HG03139 (cell line): ENCODE measurements at regions not wholly inside any gene's neighbourhood (a gene's known extent, or its start where the extent isn't known, plus 50 kb on each side); places are given as distances from the start of the nearest gene placed in this dataset.
"Not testable (repeated sequence)": the region's sequence is repeated elsewhere in the genome, so short reads cannot be mapped to it uniquely, and the experiment has no call there.

Experiments used
- ATAC-seq: cut with Tn5 transposase; IDR thresholded peaks from one replicate; pipeline ENCODE4 v1.9.1; 2021; ENCODE audit not compliant: unreplicated experiment

GRCh38 chr2:81395746-81396145, 1091.2 kb upstream of the LRRTM1 start:
- ATAC-seq = no peak

DNA sequence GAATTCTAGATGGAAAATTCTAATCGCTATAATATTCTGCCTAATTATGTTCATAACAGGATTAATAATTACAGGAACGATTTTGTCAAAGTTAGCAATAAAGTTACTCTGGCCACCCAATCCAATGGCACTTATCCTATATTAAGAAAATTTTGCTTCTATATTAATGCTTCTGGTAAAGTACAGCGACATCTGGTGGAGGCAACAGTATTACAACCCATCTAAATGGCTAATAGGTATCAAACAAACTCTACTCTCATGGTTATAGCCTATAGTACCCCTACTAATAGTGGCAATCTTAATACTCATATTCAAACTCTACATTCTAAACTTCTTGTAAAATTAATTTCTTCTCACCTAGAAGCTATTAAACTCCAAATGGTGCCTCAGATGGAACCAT, 1084.7 kb upstream of the LRRTM1 start:
- no peak for ATAC-seq

DNA sequence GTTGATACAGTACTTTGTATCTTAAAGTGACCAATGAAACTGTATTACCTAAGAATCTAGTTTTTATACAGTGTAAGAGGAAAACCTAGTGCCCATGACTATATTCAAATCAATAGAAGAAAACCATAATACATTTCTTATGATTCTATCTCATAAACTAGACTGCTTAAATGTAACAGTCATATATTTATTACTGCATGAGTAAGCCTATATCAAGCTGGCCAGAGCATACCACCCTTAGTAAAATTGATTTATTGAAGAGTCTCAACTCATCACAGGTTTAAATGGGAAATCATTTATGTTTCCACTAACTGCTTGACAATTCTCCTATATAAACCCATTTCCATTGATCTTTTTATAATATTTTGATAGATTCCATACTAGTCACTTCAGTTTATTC, 1059.2 kb upstream of the LRRTM1 start:
- no peak for ATAC-seq

- ATAC-seq = not testable (repeated sequence)
Measured at GRCh38 chr2:81362468-81362867, 1057.9 kb upstream of the LRRTM1 start.

DNA sequence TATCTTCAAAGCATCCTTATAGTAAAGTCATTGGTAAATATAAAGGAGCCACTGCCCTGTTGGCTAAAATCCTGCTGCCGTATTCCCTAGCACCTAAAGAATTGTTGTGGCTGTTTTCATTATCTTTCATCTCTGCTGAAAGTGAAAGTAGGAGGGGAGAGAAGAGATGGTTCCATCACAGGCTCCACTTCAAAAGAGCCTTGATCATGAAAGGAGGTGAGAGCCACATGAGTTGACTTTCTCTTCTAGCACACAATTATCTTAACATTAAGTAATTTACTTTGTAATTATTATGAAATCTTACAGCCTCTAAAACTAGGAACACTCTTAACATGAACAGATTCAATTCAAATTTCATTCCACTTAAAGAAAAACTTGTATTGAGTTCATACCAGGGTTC, 1050.9 kb upstream of the LRRTM1 start:
- ATAC-seq = no peak

GRCh38 chr2:81334046-81334445, 1029.5 kb upstream of the LRRTM1 start:
- no peak for ATAC-seq

- no peak for ATAC-seq
Measured at GRCh38 chr2:81328968-81329367, 1024.4 kb upstream of the LRRTM1 start.

DNA sequence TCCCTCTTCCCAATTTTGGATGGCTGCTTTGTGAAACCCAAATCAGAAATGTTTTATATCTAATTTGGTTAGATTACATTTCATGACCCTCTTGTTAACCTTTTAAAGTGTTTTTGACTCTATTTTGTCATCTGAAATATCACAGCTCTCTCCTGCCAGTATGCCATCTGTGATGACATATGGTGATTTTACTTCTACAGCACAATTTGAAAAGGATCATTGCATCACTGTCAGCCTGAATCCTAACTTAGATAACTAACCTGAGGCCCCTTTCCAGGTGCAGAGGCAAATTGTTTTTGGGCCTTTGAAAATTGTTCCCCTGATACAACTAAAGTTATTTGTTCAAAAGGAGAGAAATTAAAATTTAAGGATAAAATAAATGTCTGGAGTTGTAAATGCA, 1023.4 kb upstream of the LRRTM1 start:
- no peak for ATAC-seq

DNA sequence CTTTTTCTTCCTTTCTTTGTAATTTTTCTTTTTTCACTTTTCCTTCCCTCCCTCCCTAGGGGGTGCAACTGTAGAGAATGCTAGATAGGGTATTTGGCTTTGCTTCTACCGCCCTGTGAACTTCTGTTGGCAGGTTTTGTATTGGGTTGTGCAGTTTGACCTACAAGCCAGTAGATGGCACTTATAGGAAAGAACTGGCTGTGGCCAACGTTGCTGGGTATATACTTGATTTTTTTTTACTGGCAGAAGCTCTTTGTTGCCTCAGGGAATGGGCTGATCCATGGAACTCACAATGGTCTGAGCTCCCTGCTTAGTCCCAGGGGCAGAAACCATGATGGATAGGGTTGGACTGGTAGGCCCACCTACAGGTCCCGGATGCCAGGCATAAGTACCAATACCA, 1019.5 kb upstream of the LRRTM1 start:
- no peak for ATAC-seq

- no peak for ATAC-seq
Measured at GRCh38 chr2:81304154-81304830, 999.7 kb upstream of the LRRTM1 start.

GRCh38 chr2:81303321-81303720, 998.8 kb upstream of the LRRTM1 start:
- no peak for ATAC-seq

GRCh38 chr2:81299841-81300240, 995.3 kb upstream of the LRRTM1 start:
- no peak for ATAC-seq

DNA sequence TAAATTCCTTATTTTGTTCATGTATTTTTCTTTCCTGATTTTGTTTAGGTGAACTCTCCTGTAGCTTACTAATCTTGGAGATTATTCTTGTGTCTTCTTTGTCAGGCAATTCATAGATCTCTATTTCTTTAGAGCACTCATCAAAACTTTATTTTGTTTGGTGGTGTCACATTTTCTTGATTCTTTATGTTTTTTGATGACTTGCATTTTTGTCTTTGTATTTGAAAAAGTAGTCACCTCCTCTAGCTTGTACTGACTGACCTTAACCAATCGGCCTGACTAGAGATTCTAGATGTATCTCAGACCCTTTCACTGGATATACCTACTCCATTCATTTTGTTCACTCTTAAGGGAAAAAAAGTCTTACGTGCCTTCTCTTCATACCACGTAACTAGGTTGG, 986.3 kb upstream of the LRRTM1 start:
- no peak for ATAC-seq

- ATAC-seq = no peak
Measured at GRCh38 chr2:81283081-81283480, 978.5 kb upstream of the LRRTM1 start.

- ATAC-seq = no peak
Measured at GRCh38 chr2:81282151-81282769, 977.7 kb upstream of the LRRTM1 start.

GRCh38 chr2:81276595-81276994, 972.0 kb upstream of the LRRTM1 start:
- no peak for ATAC-seq

- ATAC-seq = no peak
Measured at GRCh38 chr2:81266106-81266505, 961.6 kb upstream of the LRRTM1 start.

DNA sequence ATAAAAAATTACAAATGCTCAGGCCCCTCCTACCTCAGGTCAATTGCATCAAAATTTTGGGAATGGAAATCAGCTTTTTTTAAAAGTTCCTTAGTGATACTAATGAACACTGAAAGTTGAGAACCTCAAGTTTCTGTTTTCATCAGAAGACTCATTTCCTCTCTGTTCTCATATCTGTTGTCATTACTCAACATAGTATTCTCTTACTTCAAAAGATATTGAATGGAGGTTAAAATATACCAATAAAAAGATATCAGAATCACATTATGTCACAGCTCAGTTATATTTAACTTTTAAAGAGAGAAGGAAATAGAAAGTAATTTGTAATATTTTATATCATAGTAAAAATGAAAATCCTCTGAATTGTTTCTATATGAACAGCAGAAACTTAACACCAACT, 959.4 kb upstream of the LRRTM1 start:
- no peak for ATAC-seq

DNA sequence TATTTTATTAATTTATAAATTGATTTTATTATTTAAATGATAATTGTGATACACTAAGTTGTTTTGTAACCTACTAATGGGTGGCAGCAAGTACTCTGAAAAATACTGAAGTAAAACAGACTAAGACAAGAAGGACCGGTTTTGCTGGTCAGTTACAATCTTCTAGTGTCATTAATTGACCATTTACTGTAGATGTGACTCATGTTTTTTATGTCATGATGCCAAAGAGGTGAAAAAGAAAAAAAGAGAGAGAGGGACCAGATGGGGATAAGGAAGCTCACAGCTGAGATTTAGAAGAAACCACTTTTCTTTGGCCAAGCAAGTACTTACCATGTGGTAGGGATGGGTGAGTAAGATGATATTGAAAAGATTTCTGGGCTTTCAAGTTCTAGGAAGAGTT, 955.8 kb upstream of the LRRTM1 start:
- no peak for ATAC-seq

GRCh38 chr2:81250270-81250669, 945.7 kb upstream of the LRRTM1 start:
- no peak for ATAC-seq

GRCh38 chr2:81249152-81249551, 944.6 kb upstream of the LRRTM1 start:
- ATAC-seq = no peak

DNA sequence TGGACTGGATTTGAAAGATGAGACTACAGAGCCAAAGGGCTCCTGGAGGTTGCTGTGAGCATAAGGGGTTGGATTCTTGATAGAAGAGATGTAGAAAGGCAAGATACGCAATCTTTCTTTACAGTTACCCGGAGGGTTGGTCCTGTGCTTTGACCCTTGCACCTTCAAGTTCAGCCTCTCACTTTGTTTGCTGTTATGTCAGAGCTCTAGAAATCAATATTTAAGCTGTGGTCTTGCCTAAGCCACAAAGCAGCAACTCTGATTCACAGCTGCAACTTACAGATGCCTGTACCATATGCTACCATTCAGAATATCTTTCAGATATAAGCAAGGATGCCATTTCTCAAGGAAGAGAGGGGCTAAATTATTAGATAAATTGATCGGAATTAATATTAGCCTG, 943.1 kb upstream of the LRRTM1 start:
- no peak for ATAC-seq

- ATAC-seq = no peak
Measured at GRCh38 chr2:81242501-81242900, 937.9 kb upstream of the LRRTM1 start.
